ENCODE measurements at regions not wholly inside any gene's neighbourhood (a gene's known extent, or its start where the extent isn't known, plus 50 kb on each side); places are given as distances from the start of the nearest gene placed in this dataset.

- DNase-seq: no peak
These were observed 665.1 kb upstream of the ZEB2 start for GRCh38 chr2:145184741-145185651.

- DNase-seq: no peak
These were observed 649.4 kb upstream of the ZEB2 start for GRCh38 chr2:145169285-145169684.

- DNase-seq: no peak
These were observed 648.2 kb upstream of the ZEB2 start for GRCh38 chr2:145168091-145168490.

- no peak for DNase-seq
These were observed 646.9 kb upstream of the ZEB2 start for GRCh38 chr2:145166731-145167302.

- DNase-seq: no peak
These were observed 641.7 kb upstream of the ZEB2 start for GRCh38 chr2:145161656-145162055.

GRCh38 chr2:145160855-145161254, 640.9 kb upstream of the ZEB2 start:
- DNase-seq: no peak

- no peak for DNase-seq
These were observed 639.8 kb upstream of the ZEB2 start for GRCh38 chr2:145159676-145160075.

GRCh38 chr2:145157741-145158591, 638.0 kb upstream of the ZEB2 start:
- DNase-seq: no peak

GRCh38 chr2:145157036-145157675, 637.2 kb upstream of the ZEB2 start:
- DNase-seq: no peak

GRCh38 chr2:145156199-145156598, 636.3 kb upstream of the ZEB2 start:
- DNase-seq: no peak

GRCh38 chr2:145155196-145155595, 635.3 kb upstream of the ZEB2 start:
- no peak for DNase-seq

- no peak for DNase-seq
These were observed 634.8 kb upstream of the ZEB2 start for GRCh38 chr2:145154731-145155130.

GRCh38 chr2:145146691-145147090, 626.8 kb upstream of the ZEB2 start:
- DNase-seq: no peak

GRCh38 chr2:145144131-145144728, 624.3 kb upstream of the ZEB2 start:
- no peak for DNase-seq

GRCh38 chr2:145141981-145142380, 622.1 kb upstream of the ZEB2 start:
- no peak for DNase-seq

GRCh38 chr2:145140658-145141057, 620.7 kb upstream of the ZEB2 start:
- no peak for DNase-seq

GRCh38 chr2:145138626-145139025, 618.7 kb upstream of the ZEB2 start:
- DNase-seq: no peak

- DNase-seq: peak; percentile 90
These were observed 618.0 kb upstream of the ZEB2 start for GRCh38 chr2:145137901-145138300.

- no peak for DNase-seq
These were observed 617.3 kb upstream of the ZEB2 start for GRCh38 chr2:145137211-145137610.

- DNase-seq: no peak
These were observed 616.8 kb upstream of the ZEB2 start for GRCh38 chr2:145136702-145137101.

- DNase-seq: no peak
These were observed 606.2 kb upstream of the ZEB2 start for GRCh38 chr2:145126146-145126545.

- peak; percentile 56 for DNase-seq
These were observed 604.2 kb upstream of the ZEB2 start for GRCh38 chr2:145124085-145124484.

- DNase-seq: no peak
These were observed 603.7 kb upstream of the ZEB2 start for GRCh38 chr2:145123606-145124005.
